Left ventricle myocardium superior (tissue), 1 donor: ENCODE measurements at regions not wholly inside any gene's neighbourhood (a gene's known extent, or its start where the extent isn't known, plus 50 kb on each side); places are given as distances from the start of the nearest gene placed in this dataset.
"Not testable (repeated sequence)": the region's sequence is repeated elsewhere in the genome, so short reads cannot be mapped to it uniquely, and the experiment has no call there.

Experiments used
- ATAC-seq: fragments of 200-7000 bp; cut with Tn5 transposase; one replicate; pipeline ENCODE4 v1.9.1; 2020; ENCODE audit warnings: mild to moderate bottlenecking, moderate library complexity
- DNase-seq: peaks from one replicate; pipeline ENCODE4 v3.0.0-alpha.2; 2020
- intact Hi-C: fragments of 100-400 bp; cut with micrococcal nuclease; formaldehyde crosslinking; loops from one replicate; pipeline ENCODE4 v1.11.0; 2022
- donor health status: DM: no; HTN: yes; CAD: no; lungs with severe emphysema.

- intact Hi-C loops, result no loop called here
- DNase-seq (no peak), ATAC-seq (no peak)
These were observed 168.9 kb downstream of the COPRS start for GRCh38 chr17:31690151-31690551.

- no peak for DNase-seq
- intact Hi-C loops, result no loop called here
These were observed 170.3 kb downstream of the COPRS start for GRCh38 chr17:31688701-31689100.

DNA sequence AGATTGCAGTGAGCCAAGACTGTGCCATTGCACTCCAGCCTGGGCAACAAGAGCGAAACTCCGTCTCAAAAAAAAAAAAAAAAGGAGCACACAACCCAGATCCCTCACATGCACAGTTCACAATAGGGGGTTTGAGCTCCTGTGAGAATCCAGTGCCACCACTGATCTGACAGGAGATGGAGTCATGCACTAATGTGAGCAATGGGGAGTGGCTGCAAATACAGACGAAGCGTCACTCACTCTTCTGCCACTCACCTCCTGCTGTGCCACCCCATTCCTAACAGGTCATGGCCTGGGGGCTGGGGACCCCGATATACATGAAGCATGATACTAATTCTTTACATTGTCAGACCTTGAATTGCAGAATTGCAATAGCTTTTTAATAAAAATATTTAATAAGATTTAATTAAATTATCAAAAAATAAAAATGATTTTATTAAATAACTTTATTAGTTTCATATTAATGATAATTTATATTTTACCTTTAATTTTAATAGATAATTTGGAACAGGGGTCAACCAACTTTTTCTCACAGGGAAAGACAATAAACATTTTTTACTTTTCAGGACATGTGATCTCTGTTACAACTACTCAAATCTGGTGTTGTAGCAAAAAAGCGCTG is 171.4 kb downstream of the COPRS start:
- no peak for ATAC-seq
- DNase-seq, result no peak
- intact Hi-C loops, result no loop called here

More at GRCh38 chr17:31688701-31689100, 170.3 kb downstream of the COPRS start:
- ATAC-seq, result no peak

DNA sequence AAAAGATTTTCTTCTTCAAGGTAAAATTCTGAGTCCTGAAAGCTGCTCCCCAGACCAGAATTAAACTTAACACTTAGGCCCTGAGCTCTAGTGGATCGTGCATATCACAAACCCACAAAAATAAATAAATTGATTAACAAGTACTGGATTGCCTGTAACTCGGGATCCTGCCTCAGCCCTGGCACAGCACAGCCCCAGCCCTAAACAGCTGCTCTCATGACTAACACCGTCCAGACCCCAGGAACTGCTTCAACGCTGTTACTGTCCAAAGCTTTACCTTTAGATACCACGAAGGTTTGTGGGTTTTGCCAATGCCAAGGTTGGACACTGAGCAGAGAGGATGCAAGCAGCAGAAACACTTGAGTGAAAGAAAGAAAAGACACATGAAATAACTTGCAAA is 172.5 kb downstream of the COPRS start:
- no peak for DNase-seq
- no peak for ATAC-seq
- intact Hi-C loops, result no loop called here

GRCh38 chr17:31684901-31685300 is 174.1 kb downstream of the COPRS start:
- ATAC-seq, result no peak
- no peak for DNase-seq
- intact Hi-C loops, result no loop called here

- intact Hi-C loops, result no loop called here
These were observed 178.9 kb downstream of the COPRS start for GRCh38 chr17:31680126-31680525.

GRCh38 chr17:31679667-31680066 is 179.4 kb downstream of the COPRS start:
- intact Hi-C loops, result no loop called here
- ATAC-seq, result no peak
- DNase-seq, result no peak

More at GRCh38 chr17:31680126-31680525, 178.9 kb downstream of the COPRS start:
- DNase-seq, result no peak
- no peak for ATAC-seq

GRCh38 chr17:31678431-31678830 is 180.6 kb downstream of the COPRS start:
- ATAC-seq (peak; percentile 69), DNase-seq (no peak)
- intact Hi-C loops, result no loop called here

DNA sequence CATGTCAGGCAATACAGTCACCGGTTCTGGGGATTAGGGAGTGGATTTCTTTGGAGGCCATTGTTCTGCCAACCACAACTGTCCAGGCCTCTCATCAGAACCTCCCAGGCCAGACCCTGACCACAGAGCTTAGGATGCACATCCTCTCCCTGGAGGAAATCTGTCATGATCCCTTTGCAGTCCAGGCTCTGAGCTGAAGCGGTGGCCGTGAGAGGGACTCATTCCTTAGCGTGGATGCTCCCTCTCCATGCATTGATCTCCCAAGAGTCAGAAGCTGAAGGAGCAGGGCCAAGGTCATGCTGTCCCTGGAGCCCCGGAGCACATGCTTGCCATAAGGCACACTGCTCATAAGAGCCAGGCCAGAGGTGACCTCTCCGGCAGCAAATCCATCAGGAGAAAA is 181.4 kb downstream of the COPRS start:
- ATAC-seq, result no peak
- intact Hi-C loops, result no loop called here
- no peak for DNase-seq

GRCh38 chr17:31677036-31677435 is 182.0 kb downstream of the COPRS start:
- DNase-seq (no peak), ATAC-seq (no peak)
- intact Hi-C loops, result no loop called here

- ATAC-seq, DNase-seq, intact Hi-C loops: not testable (repeated sequence)
These were observed 183.7 kb downstream of the COPRS start for GRCh38 chr17:31675392-31675791.

DNA sequence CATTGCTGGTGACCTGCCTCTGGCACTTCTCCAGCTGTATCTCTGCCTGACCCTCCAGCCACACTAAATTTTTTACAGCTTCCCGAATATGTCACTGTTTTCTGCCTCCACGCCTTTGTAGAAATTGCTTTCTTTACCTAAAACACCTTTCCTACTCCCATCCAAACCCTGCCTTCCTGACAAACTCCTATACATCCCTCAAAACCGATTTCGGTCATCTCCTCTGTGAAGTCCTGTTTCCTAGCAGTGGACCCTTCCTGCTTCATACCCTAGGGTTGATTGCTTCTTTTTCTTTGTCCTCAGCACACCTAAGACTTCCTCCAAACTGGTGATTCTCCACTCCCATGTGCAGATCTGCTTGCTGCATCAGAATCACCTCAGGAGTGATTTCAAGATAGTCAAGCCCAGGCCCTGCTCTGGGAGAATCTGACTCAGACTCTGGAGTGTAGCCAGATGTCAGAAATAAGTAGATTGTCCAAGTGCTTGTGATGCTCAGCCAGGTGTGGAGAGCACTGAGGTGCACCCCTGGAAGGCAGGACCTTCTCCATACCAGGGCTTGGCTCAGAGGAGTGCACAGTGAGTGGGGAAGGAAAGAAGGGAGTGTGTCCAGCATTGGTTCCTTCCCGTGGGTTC is 184.2 kb downstream of the COPRS start:
- intact Hi-C loops, result no loop called here

GRCh38 chr17:31674305-31674704 is 184.7 kb downstream of the COPRS start:
- intact Hi-C loops, result no loop called here
- ATAC-seq, result no peak
- no peak for DNase-seq

More for the DNA sequence above, 184.2 kb downstream of the COPRS start:
- ATAC-seq, result no peak
- DNase-seq, result no peak

DNA sequence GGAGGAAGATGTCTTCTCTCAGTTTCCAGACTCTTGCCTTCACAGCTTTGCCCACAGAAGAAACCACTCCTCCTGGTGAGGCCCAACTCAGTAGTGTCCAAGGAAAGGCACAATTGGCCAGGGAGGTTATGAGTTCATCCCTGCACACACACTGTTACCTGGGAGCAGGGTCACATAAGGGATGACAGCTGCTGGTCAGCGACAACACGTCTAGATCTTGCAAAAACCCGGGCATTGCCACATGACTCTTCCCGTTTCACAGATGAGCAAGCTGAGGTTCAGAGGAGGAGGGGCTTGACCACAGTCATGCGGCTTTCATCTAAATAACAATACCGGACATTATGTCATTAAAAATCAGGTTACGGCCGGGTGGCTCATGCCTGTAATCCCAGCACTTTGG is 186.0 kb downstream of the COPRS start:
- intact Hi-C loops, result no loop called here
- no peak for ATAC-seq
- DNase-seq, result no peak

- ATAC-seq (no peak), DNase-seq (no peak)
- intact Hi-C loops, result no loop called here
These were observed 186.8 kb downstream of the COPRS start for GRCh38 chr17:31672161-31672819.

- DNase-seq (no peak), ATAC-seq (no peak)
- intact Hi-C loops, result no loop called here
These were observed 195.5 kb downstream of the COPRS start for GRCh38 chr17:31663576-31663975.

- DNase-seq, result no peak
- no peak for ATAC-seq
- intact Hi-C loops, result no loop called here
These were observed 198.4 kb downstream of the COPRS start for GRCh38 chr17:31660684-31661083.

GRCh38 chr17:31657876-31658275 is 201.2 kb downstream of the COPRS start:
- ATAC-seq (no peak), DNase-seq (no peak)
- intact Hi-C loops, result no loop called here

DNA sequence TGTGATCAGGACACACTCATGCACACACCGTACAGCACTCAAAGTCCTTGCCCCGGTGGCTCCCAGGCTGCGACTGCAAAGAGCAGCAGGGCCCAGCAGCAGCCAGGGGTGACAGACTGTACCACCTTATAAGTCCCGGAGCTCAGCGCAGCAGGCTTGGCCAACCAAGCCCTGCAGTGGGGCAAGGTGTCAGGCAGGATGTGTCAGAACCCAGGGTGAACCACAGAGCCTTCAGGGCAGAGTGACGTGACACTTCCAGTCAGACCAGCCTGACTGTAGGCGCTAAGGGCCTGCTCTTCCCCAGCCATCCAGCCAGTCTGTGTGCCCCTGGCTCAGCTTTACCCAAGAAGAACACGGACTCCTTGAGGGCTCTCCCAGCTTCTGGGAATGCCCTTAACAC is 204.1 kb downstream of the COPRS start:
- ATAC-seq (peak; percentile 76), DNase-seq (no peak)
- intact Hi-C loops, result no loop called here

DNA sequence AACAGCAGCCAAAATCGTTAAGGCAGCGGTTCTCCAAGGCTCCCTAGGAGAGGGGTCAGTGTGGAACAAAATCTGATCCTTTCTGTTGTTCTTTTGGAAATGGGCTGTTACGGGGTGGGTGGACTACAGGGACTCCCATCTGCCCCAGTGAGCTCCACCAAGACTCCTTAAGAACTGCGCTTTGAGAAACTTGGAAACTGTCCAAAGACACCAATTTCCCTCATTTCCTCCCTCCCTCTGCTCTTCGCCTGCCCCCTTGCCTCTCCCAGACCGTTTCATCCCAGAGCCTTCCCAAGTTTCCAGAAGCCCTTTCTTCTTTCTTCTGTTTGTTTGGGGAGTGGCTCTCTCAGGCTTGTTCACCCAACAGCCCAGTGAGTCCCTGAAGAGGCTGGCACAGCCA is 205.4 kb downstream of the COPRS start:
- no peak for ATAC-seq

More for the DNA sequence above, 205.4 kb downstream of the COPRS start:
- DNase-seq, result no peak
- intact Hi-C loops, result no loop called here
